ENCODE measurements at regions not wholly inside any gene's neighbourhood (a gene's known extent, or its start where the extent isn't known, plus 50 kb on each side); places are given as distances from the start of the nearest gene placed in this dataset.

- peaks cover 0 to 8% (median 0%) of the 10 kb centered on the region in 3 experiments for H3K27me3 ChIP-seq (ENCODE audit: control insufficient read depth in 3 of 3, insufficient read depth in 3 of 3, low read depth in 1 of 3, low read length in 3 of 3)
- H3K14ac ChIP-seq (ENCODE audit: low read length): no peak overlapping the region
- no peak overlapping the region for H2AFZ ChIP-seq (ENCODE audit: low read length)
- no peak overlapping the region for H3K27ac ChIP-seq (replicated peaks; ENCODE audit: low read length)
- no peak overlapping the region for H2BK15ac ChIP-seq (ENCODE audit: low read length)
- no peaks in the 10 kb centered on the region for H3K36me3 ChIP-seq (replicated peaks in 1 of 2; ENCODE audit: control insufficient read depth in 2 of 2, insufficient read depth in 2 of 2, low read length in 2 of 2)
- no peaks in the 10 kb centered on the region for H3K79me1 ChIP-seq (ENCODE audit: low read depth, low read length)
- no peak overlapping the region for H3K9ac ChIP-seq (ENCODE audit: low read depth, low read length, poor library complexity)
- H4K8ac ChIP-seq (ENCODE audit: low read depth, low read length): no peak overlapping the region
- no peak overlapping the region for H2BK120ac ChIP-seq (ENCODE audit: low read depth, low read length)
- H3K4me1 ChIP-seq (ENCODE audit: control insufficient read depth in 2 of 2, insufficient read depth in 1 of 2, low read depth in 1 of 2, low read length in 2 of 2): no peaks in the 10 kb centered on the region
- H3K18ac ChIP-seq (ENCODE audit: low read length): no peak overlapping the region
- H2BK12ac ChIP-seq (ENCODE audit: low read length): no peak overlapping the region
- no peak for DNase-seq (ENCODE audit: low spot score)
- no peak overlapping the region for H3K4me3 ChIP-seq (ENCODE audit: low read length in 2 of 2)
- H2BK5ac ChIP-seq (ENCODE audit: low read length): no peak overlapping the region
- WGBS, 2 donors (ENCODE audit: extremely low coverage in 2 of 2, insufficient read length in 2 of 2, insufficient replicate concordance in 1 of 2): no CpG with 5 or more reads among the region's 4 CpGs
- H3K4ac ChIP-seq (ENCODE audit: low read length): no peak overlapping the region
- H2AK5ac ChIP-seq (ENCODE audit: low read depth, low read length): no peak overlapping the region
- H4K91ac ChIP-seq (ENCODE audit: low read depth, low read length, poor library complexity): no peak overlapping the region
- H3K23ac ChIP-seq (ENCODE audit: low read depth, low read length, poor library complexity): no peak overlapping the region
- no peaks in the 10 kb centered on the region for H3K9me3 ChIP-seq (replicated peaks in 1 of 2; ENCODE audit: control insufficient read depth in 2 of 2, insufficient read depth in 1 of 2, low read depth in 1 of 2, low read length in 2 of 2)
- no peak overlapping the region for H3K4me2 ChIP-seq (ENCODE audit: insufficient read depth, low read length, poor library complexity, severe bottlenecking)
These were observed 164.4 kb upstream of the ITGA1 start for GRCh38 chr5:52623291-52623690.

GRCh38 chr5:52624291-52624690 is 163.4 kb upstream of the ITGA1 start:
- Histone ChIP-seq H3K4me3 (ENCODE audit: low read length in 2 of 2) (no peak overlapping the region), H3K9ac (ENCODE audit: low read depth, low read length, poor library complexity) (no peak overlapping the region)

GRCh38 chr5:52626312-52626711 is 161.4 kb upstream of the ITGA1 start:
- Histone ChIP-seq H2BK15ac (ENCODE audit: low read length) (no peak overlapping the region), H4K91ac (ENCODE audit: low read depth, low read length, poor library complexity) (no peak overlapping the region), H3K14ac (ENCODE audit: low read length) (no peak overlapping the region), H3K4ac (ENCODE audit: low read length) (no peak overlapping the region), H3K4me3 (ENCODE audit: low read length in 2 of 2) (no peak overlapping the region), H2BK12ac (ENCODE audit: low read length) (no peak overlapping the region), H2AK5ac (ENCODE audit: low read depth, low read length) (no peak overlapping the region), H3K18ac (ENCODE audit: low read length) (no peak overlapping the region), H3K9ac (ENCODE audit: low read depth, low read length, poor library complexity) (no peak overlapping the region), H3K36me3 (replicated peaks in 1 of 2; ENCODE audit: control insufficient read depth in 2 of 2, insufficient read depth in 2 of 2, low read length in 2 of 2) (no peaks in the 10 kb centered on the region), H3K4me2 (ENCODE audit: insufficient read depth, low read length, poor library complexity, severe bottlenecking) (no peak overlapping the region), H3K79me1 (ENCODE audit: low read depth, low read length) (no peaks in the 10 kb centered on the region), H3K23ac (ENCODE audit: low read depth, low read length, poor library complexity) (no peak overlapping the region), H2BK120ac (ENCODE audit: low read depth, low read length) (no peak overlapping the region), H2BK5ac (ENCODE audit: low read length) (no peak overlapping the region), H3K9me3 (replicated peaks in 1 of 2; ENCODE audit: control insufficient read depth in 2 of 2, insufficient read depth in 1 of 2, low read depth in 1 of 2, low read length in 2 of 2) (no peaks in the 10 kb centered on the region), H3K27me3 (ENCODE audit: control insufficient read depth in 3 of 3, insufficient read depth in 3 of 3, low read depth in 1 of 3, low read length in 3 of 3) (peaks cover 0 to 4% (median 0%) of the 10 kb centered on the region in 3 experiments), H3K4me1 (ENCODE audit: control insufficient read depth in 2 of 2, insufficient read depth in 1 of 2, low read depth in 1 of 2, low read length in 2 of 2) (no peaks in the 10 kb centered on the region), H3K27ac (replicated peaks; ENCODE audit: low read length) (no peak overlapping the region), H4K8ac (ENCODE audit: low read depth, low read length) (no peak overlapping the region), H2AFZ (ENCODE audit: low read length) (no peak overlapping the region)
- no peak for DNase-seq (ENCODE audit: low spot score)
- WGBS, 2 donors (ENCODE audit: extremely low coverage in 2 of 2, insufficient read length in 2 of 2, insufficient replicate concordance in 1 of 2): no CpG with 5 or more reads among the region's 3 CpGs

More at GRCh38 chr5:52624291-52624690, 163.4 kb upstream of the ITGA1 start:
- Histone ChIP-seq H3K79me1 (ENCODE audit: low read depth, low read length) (no peaks in the 10 kb centered on the region), H3K4me1 (ENCODE audit: control insufficient read depth in 2 of 2, insufficient read depth in 1 of 2, low read depth in 1 of 2, low read length in 2 of 2) (no peaks in the 10 kb centered on the region), H2BK5ac (ENCODE audit: low read length) (no peak overlapping the region), H3K4me2 (ENCODE audit: insufficient read depth, low read length, poor library complexity, severe bottlenecking) (no peak overlapping the region), H2AFZ (ENCODE audit: low read length) (no peak overlapping the region), H3K9me3 (replicated peaks in 1 of 2; ENCODE audit: control insufficient read depth in 2 of 2, insufficient read depth in 1 of 2, low read depth in 1 of 2, low read length in 2 of 2) (no peaks in the 10 kb centered on the region), H4K8ac (ENCODE audit: low read depth, low read length) (no peak overlapping the region), H3K18ac (ENCODE audit: low read length) (no peak overlapping the region), H3K36me3 (replicated peaks in 1 of 2; ENCODE audit: control insufficient read depth in 2 of 2, insufficient read depth in 2 of 2, low read length in 2 of 2) (no peaks in the 10 kb centered on the region), H2AK5ac (ENCODE audit: low read depth, low read length) (no peak overlapping the region), H2BK15ac (ENCODE audit: low read length) (no peak overlapping the region), H3K14ac (ENCODE audit: low read length) (no peak overlapping the region), H3K4ac (ENCODE audit: low read length) (no peak overlapping the region), H3K27ac (replicated peaks; ENCODE audit: low read length) (no peak overlapping the region), H2BK12ac (ENCODE audit: low read length) (no peak overlapping the region), H3K27me3 (ENCODE audit: control insufficient read depth in 3 of 3, insufficient read depth in 3 of 3, low read depth in 1 of 3, low read length in 3 of 3) (peaks cover 0 to 8% (median 0%) of the 10 kb centered on the region in 3 experiments), H4K91ac (ENCODE audit: low read depth, low read length, poor library complexity) (no peak overlapping the region), H2BK120ac (ENCODE audit: low read depth, low read length) (no peak overlapping the region), H3K23ac (ENCODE audit: low read depth, low read length, poor library complexity) (no peak overlapping the region)
- no peak for DNase-seq (ENCODE audit: low spot score)
- no CpG with 5 or more reads among the region's 3 CpGs for WGBS, 2 donors (ENCODE audit: extremely low coverage in 2 of 2, insufficient read length in 2 of 2, insufficient replicate concordance in 1 of 2)

GRCh38 chr5:52627740-52628139 is 160.0 kb upstream of the ITGA1 start:
- no peak overlapping the region for H3K27ac ChIP-seq (replicated peaks; ENCODE audit: low read length)

More at GRCh38 chr5:52627740-52628139, 160.0 kb upstream of the ITGA1 start:
- Histone ChIP-seq H2BK12ac (ENCODE audit: low read length) (no peak overlapping the region), H3K18ac (ENCODE audit: low read length) (no peak overlapping the region), H4K91ac (ENCODE audit: low read depth, low read length, poor library complexity) (no peak overlapping the region), H3K4me1 (ENCODE audit: control insufficient read depth in 2 of 2, insufficient read depth in 1 of 2, low read depth in 1 of 2, low read length in 2 of 2) (no peaks in the 10 kb centered on the region), H2AK5ac (ENCODE audit: low read depth, low read length) (no peak overlapping the region), H3K23ac (ENCODE audit: low read depth, low read length, poor library complexity) (no peak overlapping the region), H3K14ac (ENCODE audit: low read length) (no peak overlapping the region), H3K4me2 (ENCODE audit: insufficient read depth, low read length, poor library complexity, severe bottlenecking) (no peak overlapping the region), H2BK120ac (ENCODE audit: low read depth, low read length) (no peak overlapping the region), H2BK5ac (ENCODE audit: low read length) (no peak overlapping the region), H3K79me1 (ENCODE audit: low read depth, low read length) (no peaks in the 10 kb centered on the region), H3K36me3 (replicated peaks in 1 of 2; ENCODE audit: control insufficient read depth in 2 of 2, insufficient read depth in 2 of 2, low read length in 2 of 2) (no peaks in the 10 kb centered on the region), H4K8ac (ENCODE audit: low read depth, low read length) (no peak overlapping the region), H3K9me3 (replicated peaks in 1 of 2; ENCODE audit: control insufficient read depth in 2 of 2, insufficient read depth in 1 of 2, low read depth in 1 of 2, low read length in 2 of 2) (peaks cover 0 to 2% of the 10 kb centered on the region in 2 donors), H3K4ac (ENCODE audit: low read length) (no peak overlapping the region), H2BK15ac (ENCODE audit: low read length) (no peak overlapping the region), H2AFZ (ENCODE audit: low read length) (no peak overlapping the region), H3K27me3 (ENCODE audit: control insufficient read depth in 3 of 3, insufficient read depth in 3 of 3, low read depth in 1 of 3, low read length in 3 of 3) (no peaks in the 10 kb centered on the region), H3K4me3 (ENCODE audit: low read length in 2 of 2) (no peak overlapping the region), H3K9ac (ENCODE audit: low read depth, low read length, poor library complexity) (no peak overlapping the region)
- DNase-seq (ENCODE audit: low spot score): no peak
- WGBS, 2 donors (ENCODE audit: extremely low coverage in 2 of 2, insufficient read length in 2 of 2, insufficient replicate concordance in 1 of 2): no CpG with 5 or more reads among the region's 1 CpG
